ENCODE measurements at regions not wholly inside any gene's neighbourhood (a gene's known extent, or its start where the extent isn't known, plus 50 kb on each side); places are given as distances from the start of the nearest gene placed in this dataset.
"Not testable (repeated sequence)": the region's sequence is repeated elsewhere in the genome, so short reads cannot be mapped to it uniquely, and the experiment has no call there.

GRCh38 chr9:67334727-67335572 lies 342.6 kb upstream of the SPATA31A3 start:
- TF ChIP-seq CTCF (conservative IDR thresholded peaks at IDR 0.05; ENCODE audit: low read depth, low read length); EZH2 (IDR thresholded peaks at IDR 0.05; ENCODE audit: borderline replicate concordance, low read depth, low read length, poor library complexity, severe bottlenecking): not testable (repeated sequence)

Measured in A673 (cell line).